Epidermal melanocyte (primary cell): ENCODE measurements at regions not wholly inside any gene's neighbourhood (a gene's known extent, or its start where the extent isn't known, plus 50 kb on each side); places are given as distances from the start of the nearest gene placed in this dataset.
"Not testable (repeated sequence)": the region's sequence is repeated elsewhere in the genome, so short reads cannot be mapped to it uniquely, and the experiment has no call there.

Experiments used
- DNase-seq: peaks from one replicate; pipeline ENCODE4 v3.0.0; 2011; ENCODE audit warnings: low spot score; ENCODE audit not compliant: insufficient read length

- no peak for DNase-seq
These were observed 651.7 kb upstream of the CCNG1 start for GRCh38 chr5:162785673-162786072.

GRCh38 chr5:162786234-162786633, 651.2 kb upstream of the CCNG1 start:
- no peak for DNase-seq

DNA sequence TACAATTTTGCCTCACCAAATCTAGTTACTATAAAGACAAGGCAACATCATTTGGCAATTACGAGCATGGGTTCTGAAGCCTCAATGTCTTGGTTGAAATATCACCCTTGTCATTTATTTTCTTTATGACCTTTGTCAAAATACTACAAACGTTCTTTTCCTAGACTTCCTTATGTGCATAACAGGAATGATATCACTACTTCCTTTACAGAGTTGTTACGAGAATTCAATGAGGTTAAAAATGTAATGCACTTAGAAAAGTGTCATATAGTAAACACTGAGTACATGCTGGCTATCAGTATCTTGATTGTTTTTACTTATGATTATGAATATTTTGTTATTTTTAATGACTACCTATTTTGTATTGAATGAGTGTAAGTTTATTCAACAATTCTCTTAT, 640.9 kb upstream of the CCNG1 start:
- DNase-seq = no peak

DNA sequence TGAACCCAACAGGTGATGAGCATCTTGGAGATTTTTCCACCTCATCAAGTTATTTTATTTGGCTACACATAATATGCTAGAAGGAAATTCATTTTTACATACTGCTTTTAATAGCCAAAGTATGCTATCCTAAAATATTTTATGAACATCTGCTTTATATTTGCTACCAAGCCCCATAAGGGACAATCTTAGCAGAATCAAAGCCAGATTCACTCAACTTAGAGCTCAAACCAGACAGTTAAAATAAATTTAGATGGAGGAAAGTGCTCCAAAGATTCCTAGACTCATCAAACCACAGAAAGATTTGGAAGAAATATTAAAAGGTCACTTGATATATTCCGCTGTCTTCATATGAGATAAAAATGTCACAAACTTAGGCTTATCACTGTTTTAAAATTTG, 637.1 kb upstream of the CCNG1 start:
- no peak for DNase-seq

- DNase-seq = no peak
These were observed 636.2 kb upstream of the CCNG1 start for GRCh38 chr5:162801235-162801634.

DNA sequence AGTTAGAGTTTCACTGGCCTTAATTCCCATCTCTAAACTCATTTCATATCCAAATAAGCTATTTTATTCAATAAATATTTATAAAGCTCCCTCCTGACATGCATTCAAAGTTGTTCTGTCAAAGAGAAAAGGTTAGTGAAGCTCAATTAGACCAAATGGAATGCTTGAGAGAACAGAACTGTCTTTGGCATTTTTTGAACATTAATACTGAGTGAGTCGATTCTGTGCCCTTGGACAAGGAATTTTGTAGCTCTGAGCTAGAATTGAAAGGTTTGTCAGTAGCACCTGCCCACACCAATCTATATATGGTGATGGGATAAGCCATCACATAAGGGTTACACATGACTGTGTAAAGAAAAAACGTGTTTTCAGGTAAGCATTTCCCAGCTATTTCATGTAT, 631.2 kb upstream of the CCNG1 start:
- DNase-seq = no peak

DNA sequence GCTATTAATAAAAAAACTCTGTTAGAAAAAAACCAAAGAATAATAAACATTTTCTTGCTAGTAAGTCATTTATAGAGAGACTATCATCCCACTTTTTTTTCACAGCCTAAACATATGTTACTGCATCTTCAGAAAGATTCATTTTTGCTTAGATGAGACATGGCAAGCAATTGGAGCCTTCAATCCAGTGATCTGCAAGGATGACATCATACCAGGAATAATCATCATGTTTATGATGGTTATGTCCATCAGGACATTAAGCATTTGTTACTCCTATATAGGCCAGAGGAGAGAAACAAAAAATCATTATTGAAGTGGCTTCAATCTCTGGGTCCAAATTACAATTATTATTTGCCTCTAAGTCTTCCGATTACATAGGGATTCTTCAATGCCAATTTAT, 626.3 kb upstream of the CCNG1 start:
- DNase-seq = no peak

- DNase-seq = no peak
These were observed 620.6 kb upstream of the CCNG1 start for GRCh38 chr5:162816816-162817215.

DNA sequence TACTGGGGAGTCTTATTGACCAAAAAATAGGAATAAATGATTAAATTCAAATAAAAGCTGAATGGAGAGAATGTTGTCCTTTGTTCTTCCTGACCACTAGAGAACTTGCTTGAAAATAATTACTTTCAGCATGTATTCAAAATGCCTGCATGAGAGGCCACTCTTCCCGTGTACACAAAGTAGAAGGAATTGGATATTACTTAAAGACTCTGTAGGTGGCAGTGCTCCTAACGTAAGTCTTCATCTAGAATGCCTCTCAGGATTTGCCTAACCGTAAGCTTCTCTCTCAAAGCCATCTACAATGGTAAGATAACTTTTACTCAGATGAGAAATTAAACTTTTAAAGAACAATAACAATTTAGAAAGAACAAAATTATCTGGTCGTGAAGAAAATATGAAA, 620.0 kb upstream of the CCNG1 start:
- DNase-seq = no peak

DNA sequence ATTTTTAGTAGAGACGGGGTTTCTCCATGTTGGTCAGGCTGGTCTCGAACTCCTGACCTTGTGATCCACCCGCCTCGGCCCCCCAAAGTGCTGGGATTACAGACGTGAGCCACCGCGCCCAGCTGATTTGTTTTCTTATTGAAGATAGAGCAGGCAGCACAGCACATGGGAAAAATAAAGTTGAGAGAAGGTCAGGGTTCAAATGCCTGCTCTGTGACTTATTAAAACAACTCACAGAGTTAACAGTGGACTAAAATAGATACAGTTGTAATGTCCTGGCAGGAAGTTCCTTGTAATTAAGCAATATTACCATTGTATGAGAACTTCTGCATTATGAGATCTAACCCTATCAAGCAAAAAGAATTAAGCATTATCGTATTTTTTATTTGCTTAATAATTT, 615.7 kb upstream of the CCNG1 start:
- not testable (repeated sequence) for DNase-seq

DNA sequence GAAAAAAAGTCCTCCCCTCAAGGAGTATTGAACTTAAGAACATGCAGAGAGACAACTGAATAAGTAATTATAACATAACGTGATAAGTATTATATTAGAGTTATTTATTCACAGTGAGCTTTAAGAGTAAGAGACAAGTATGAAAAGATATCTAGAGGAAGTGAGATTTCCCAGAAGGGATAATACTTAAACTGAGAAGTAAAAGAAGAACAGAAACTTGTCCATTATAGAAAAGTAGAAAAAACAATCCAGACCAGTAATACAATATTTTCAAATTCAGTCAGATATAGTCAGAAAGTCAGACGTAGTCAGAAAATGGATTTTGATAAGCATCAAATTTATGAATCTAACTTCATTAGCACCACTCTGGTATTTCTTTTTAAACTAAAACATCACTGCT, 613.0 kb upstream of the CCNG1 start:
- no peak for DNase-seq

GRCh38 chr5:162837155-162837554, 600.2 kb upstream of the CCNG1 start:
- no peak for DNase-seq

GRCh38 chr5:162842727-162843126, 594.7 kb upstream of the CCNG1 start:
- no peak for DNase-seq

GRCh38 chr5:162852134-162852533, 585.3 kb upstream of the CCNG1 start:
- no peak for DNase-seq

GRCh38 chr5:162858770-162859169, 578.6 kb upstream of the CCNG1 start:
- no peak for DNase-seq

DNA sequence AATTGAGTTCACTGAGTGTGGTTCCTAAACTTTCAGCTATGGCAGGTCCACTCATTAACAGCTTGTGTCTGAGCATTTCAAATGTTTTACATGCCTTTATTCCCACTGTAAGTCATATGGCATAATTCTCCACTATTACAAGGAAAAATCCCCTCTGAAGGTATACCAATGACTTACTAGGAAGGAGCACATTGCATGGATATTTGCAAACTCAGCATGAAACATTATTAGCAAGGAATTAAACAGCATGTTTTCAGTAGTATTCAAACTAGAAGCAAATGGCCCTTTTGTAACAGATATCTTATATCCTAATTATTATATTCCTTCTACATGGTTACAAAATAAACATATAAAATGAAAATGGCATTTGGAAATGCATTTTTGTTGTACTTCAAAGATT, 566.4 kb upstream of the CCNG1 start:
- DNase-seq = no peak

GRCh38 chr5:162882629-162883028, 554.8 kb upstream of the CCNG1 start:
- DNase-seq = no peak

DNA sequence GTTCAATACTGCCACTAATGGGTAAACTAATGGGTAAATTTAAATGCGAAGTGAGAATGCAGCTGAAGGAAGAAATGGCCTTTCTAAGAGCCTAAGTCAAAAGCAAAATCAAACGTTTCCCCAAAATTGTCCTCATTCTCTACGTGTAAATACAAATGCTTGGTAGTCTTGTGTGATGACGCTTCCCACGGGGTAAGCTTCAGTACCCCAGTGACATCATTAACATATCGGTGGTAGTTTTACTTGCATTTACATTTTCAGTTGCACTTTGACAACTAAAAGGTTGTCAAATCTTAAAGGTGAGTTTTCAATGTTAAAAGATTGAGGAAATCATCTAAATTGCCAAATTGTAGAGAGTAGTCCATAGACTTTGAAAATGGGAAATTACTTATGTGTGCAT, 550.7 kb upstream of the CCNG1 start:
- no peak for DNase-seq

GRCh38 chr5:162888268-162888667, 549.1 kb upstream of the CCNG1 start:
- no peak for DNase-seq

- DNase-seq = no peak
These were observed 525.5 kb upstream of the CCNG1 start for GRCh38 chr5:162911873-162912272.

GRCh38 chr5:162916368-162916767, 521.0 kb upstream of the CCNG1 start:
- no peak for DNase-seq

GRCh38 chr5:162929104-162929503, 508.3 kb upstream of the CCNG1 start:
- no peak for DNase-seq

DNA sequence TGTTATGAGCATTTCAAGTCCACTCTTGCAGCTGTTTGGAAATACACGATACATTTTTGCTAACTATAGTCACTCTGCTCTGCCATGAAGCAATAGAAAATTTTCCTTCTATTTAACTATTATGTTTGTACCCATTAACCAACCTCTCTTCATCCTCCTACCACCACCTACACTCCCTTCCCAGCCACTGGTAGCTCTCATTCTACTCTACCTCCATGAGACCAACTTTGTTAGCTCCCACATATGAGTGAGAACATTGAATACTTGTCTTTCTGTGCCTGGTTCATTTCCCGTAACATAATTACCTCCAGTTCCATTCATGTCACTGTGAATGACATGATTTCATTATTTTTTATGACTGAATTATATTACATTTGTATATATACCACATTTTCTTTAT, 505.9 kb upstream of the CCNG1 start:
- no peak for DNase-seq

DNA sequence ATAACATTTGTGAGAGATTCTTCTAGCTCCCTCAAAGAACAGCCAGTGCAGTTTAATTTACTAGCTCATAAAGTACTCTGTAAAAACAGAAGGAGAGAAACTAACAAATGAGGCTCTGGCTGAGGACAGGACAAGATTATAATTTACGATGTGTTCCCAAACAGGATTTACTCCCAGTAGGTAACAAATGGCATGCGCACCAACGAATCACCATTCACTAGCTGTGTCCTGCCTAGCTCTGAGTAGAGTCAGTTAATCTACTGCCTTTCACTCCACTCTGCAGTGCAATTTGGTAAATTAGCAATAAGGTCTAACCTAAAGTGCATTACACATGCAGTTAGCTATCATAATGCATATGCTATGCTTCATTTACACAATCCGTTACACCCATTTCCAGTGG, 497.4 kb upstream of the CCNG1 start:
- no peak for DNase-seq

DNA sequence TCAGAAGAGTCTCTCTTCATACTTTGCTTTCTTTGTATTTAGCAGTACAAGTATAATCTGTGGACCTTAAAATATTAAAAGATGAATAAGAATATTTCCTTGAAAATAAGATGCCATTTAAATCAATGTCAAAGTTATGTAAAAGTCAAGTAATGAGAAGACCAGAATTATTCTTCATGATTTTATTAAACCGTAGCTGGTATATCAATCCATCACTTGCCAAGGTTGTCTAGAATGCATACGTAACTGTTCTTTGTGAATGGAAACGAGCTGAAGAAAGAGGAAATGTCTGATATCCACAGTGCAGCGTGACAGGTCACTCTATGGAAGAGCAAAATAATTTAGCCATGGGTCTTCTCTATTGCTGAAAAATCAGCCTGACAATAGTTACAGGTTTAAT, 488.7 kb upstream of the CCNG1 start:
- DNase-seq = no peak
